ENCODE measurements at regions not wholly inside any gene's neighbourhood (a gene's known extent, or its start where the extent isn't known, plus 50 kb on each side); places are given as distances from the start of the nearest gene placed in this dataset.

- TF ChIP-seq CTCF (IDR thresholded peaks at IDR 0.05 in 2 of 3, conservative IDR thresholded peaks at IDR 0.05 in 1 of 3; ENCODE audit: control insufficient read depth in 2 of 3, extremely low read depth in 1 of 3, insufficient read depth in 1 of 3, low read depth in 3 of 3, low read length in 3 of 3) (no peak), YY1 (IDR thresholded peaks at IDR 0.05; ENCODE audit: low read depth, low read length) (no peak)
Observed at GRCh38 chr3:150158943-150159625, 188.4 kb upstream of the PFN2 start.
